WTC11 (cell line): ENCODE measurements at regions not wholly inside any gene's neighbourhood (a gene's known extent, or its start where the extent isn't known, plus 50 kb on each side); places are given as distances from the start of the nearest gene placed in this dataset.

ENCODE experiments used
- CTCF ChIP-seq: fragments of 200-600 bp; IDR thresholded peaks from 2 replicates; pipeline ENCODE4 v1.8.0; 2022; ENCODE audit warnings: antibody characterized with exemption
- MAX ChIP-seq: sonication (generic); formaldehyde crosslinking; IDR thresholded peaks from 2 replicates; pipeline ENCODE4 v1.8.0; 2022; ENCODE audit warnings: mild to moderate bottlenecking, missing genetic modification reagents
- SMAD3 ChIP-seq: sonication (generic); formaldehyde crosslinking; IDR thresholded peaks from 2 replicates; pipeline ENCODE4 v1.8.0; 2022; ENCODE audit warnings: missing genetic modification reagents, mild to moderate bottlenecking, borderline replicate concordance

- TF ChIP-seq MAX (CRISPR knock-in tag) = no peak
- no peak for TF ChIP-seq SMAD3 (CRISPR knock-in tag)
- no peak for TF ChIP-seq CTCF
Observed at GRCh38 chr6:149250951-149251350, 66.6 kb upstream of the TAB2 start.
